GM12892 (cell line): ENCODE measurements at regions not wholly inside any gene's neighbourhood (a gene's known extent, or its start where the extent isn't known, plus 50 kb on each side); places are given as distances from the start of the nearest gene placed in this dataset.

ENCODE experiments used
- DNase-seq: peaks from one replicate; pipeline ENCODE4 v3.0.0; 2011; ENCODE audit not compliant: insufficient read length
- FAIRE-seq: peaks from 2 replicates; lab custom pipeline; 2011; peaks lifted over from hg19 to GRCh38; lab: Jason Lieb, UNC
- POLR2A ChIP-seq: IDR thresholded peaks from 2 replicates; pipeline ENCODE4 v1.6.1; 2011; ENCODE audit warnings: low read depth, low read length, control low read depth
- POLR2AphosphoS5 ChIP-seq: IDR thresholded peaks from 2 replicates; pipeline ENCODE4 v1.6.1; 2011; ENCODE audit warnings: low read depth, low read length, control low read depth
- TAF1 ChIP-seq: IDR thresholded peaks from 2 replicates; pipeline ENCODE4 v1.6.1; 2011; ENCODE audit warnings: low read depth, mild to moderate bottlenecking, control low read depth, low read length, borderline replicate concordance

DNA sequence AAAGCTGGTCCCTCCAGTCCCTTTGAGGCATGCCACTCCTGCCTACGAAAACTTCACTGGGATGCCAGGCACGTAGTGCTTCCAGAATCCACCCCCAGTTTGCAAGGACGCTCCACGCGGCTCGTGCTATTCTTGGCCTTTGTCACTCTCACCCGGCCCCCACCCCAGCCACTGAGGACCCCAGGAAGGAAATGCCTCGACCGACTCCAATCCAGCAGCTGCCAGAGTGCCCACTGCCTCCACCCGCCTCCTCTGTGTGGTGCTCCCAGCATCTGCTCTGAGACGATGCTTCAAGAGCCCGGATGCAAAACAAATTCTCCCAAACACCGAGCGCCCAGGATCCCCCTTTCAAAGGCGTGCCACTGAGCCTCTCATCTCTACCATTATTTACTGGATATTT lies 123.9 kb downstream of the RFLNA start:
- no peak for DNase-seq
- no peak for TF ChIP-seq POLR2AphosphoS5
- no peak for TF ChIP-seq TAF1
- no peak for TF ChIP-seq POLR2A
- FAIRE-seq, result no peak

DNA sequence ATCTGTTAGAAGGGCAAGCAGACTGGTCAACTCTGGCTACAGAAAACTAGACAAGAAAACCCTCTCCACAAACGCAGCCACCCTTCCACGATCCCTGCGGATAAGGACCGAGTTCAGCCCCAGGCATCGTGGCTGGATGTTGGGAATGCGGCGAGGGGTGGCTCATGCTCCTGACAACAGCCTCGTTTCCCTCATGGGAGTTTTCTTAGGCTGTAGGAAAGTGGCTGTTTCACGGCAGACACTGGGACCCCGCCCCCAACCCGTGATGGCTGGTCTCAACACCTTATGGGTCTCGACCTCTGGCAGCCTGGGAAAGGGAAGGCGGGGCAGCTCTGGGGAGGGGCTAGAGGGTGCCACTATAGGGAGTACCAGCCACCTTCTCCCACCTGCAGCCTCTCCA lies 123.3 kb downstream of the RFLNA start:
- FAIRE-seq (no peak), DNase-seq (no peak)
- TF ChIP-seq TAF1 (no peak), POLR2A (no peak), POLR2AphosphoS5 (no peak)

DNA sequence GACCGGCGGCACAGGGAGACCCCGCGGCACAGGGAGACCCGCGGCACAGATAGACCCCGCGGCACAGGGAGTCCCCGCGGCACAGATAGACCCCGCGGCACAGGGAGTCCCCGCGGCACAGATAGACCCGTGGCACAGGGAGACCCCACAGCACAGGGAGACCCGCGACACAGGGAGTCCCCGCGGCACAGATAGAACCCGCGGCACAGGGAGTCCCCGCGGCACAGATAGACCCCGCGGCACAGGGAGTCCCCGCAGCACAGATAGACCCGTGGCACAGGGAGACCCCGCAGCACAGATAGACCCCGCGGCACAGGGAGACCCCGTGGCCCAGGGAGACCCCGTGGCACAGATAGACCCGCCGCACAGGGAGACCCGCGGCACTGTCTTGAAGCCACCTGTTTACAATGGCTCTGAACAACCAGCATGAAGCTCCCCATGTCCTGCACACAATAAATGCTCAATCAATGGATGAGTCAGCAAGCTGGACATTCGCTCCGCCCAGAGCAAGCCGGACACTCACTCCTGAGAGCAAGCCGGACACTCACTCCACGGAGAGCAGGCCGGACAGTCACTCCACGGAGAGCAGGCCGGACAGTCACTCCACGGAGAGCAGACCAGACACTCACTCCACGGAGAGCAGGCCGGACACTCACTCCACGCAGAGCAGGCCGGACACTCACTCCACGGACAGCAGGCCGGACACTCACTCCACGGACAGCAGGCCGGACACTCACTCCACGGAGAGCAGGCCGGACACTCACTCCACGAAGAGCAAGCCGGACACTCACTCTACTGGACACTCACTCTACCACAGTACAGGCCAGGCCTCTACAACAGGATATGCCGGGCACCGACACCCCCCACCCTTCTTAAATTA lies 121.9 kb downstream of the RFLNA start:
- FAIRE-seq, result no peak
- no peak for DNase-seq
- TF ChIP-seq POLR2AphosphoS5 (no peak), POLR2A (no peak), TAF1 (no peak)

DNA sequence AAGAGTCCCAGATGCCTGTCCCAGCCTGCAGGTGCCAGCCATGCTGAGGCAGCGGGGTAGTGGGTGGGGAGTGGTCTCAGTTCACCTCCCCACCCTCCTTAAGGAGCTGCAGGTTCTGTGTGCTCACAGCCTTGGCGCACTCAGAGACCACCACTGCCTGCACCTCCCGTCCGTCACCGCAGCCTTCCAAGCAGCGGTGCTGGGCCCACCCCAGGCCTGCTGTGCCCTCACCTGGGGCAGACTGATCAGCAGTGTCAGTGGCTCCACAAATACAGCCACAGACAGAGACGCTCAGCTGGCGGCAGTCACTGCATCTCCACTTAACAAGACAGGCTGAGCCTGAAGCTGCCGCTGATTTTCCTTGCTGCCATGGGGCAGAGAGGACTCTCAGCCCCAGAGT lies 120.2 kb downstream of the RFLNA start:
- no peak for FAIRE-seq
- DNase-seq, result no peak

DNA sequence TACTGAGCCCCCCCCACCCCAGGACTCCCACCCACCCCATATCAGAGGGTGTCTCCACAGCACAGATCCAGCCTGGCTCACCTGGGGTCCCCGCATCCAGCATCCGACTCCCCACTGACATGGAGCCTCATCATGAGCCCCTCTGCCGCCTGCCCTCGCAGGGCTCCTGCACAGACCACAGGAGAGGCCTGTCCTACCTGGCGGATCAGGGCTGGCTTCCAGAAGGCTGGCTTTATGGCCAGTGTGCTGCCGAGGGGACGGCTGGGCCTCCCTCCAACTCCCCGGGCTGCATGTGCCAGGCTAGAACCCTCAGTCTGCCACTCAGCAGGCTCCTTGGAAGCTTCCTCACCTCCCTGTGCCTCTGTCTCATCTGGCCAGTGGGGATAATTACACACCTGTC lies 119.0 kb downstream of the RFLNA start:
- no peak for DNase-seq
- no peak for TF ChIP-seq POLR2A
- no peak for TF ChIP-seq TAF1
- TF ChIP-seq POLR2AphosphoS5, result no peak
- no peak for FAIRE-seq

More for the DNA sequence above, 120.2 kb downstream of the RFLNA start:
- TF ChIP-seq POLR2AphosphoS5, result no peak
- no peak for TF ChIP-seq TAF1
- TF ChIP-seq POLR2A, result no peak

DNA sequence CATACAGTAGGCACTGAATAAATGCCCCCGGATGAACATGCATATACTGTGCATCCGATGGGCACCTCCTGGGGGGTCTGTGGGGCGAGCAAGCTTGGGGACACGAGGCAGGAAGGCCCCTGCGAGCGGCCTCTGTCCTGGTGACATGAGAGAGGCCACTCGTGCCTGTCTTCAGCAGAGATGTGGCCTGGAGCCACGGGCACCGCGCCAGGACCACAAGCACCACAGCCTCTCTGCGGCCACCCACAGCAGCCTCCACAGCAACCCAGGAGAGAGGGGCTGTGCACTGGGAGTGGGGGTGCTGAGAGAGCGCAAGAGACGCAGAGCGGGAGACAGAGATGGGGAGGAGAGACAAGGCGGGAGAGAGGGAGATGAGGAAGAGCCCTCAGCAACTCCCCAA lies 118.5 kb downstream of the RFLNA start:
- FAIRE-seq (no peak), DNase-seq (no peak)
- TF ChIP-seq POLR2A (no peak), TAF1 (no peak), POLR2AphosphoS5 (no peak)

DNA sequence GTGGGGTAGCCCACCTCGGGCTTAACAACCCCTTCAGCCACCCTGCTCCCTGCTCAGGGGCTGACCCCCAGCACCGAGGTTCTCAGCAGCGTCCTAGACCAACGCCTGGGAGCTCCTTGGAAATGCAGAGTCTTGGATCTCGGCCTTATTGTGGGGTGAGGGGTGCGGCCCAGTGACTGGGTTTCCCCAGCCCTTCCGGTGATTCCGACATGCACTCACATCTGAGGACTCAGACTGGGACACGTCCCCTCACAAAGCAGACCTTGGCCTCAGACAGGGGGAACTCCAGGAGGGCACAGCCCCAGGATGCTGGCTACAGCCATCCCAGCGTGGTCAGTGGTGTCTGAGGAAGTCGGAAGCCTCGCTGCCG lies 117.7 kb downstream of the RFLNA start:
- TF ChIP-seq TAF1, result no peak
- TF ChIP-seq POLR2AphosphoS5, result no peak
- no peak for TF ChIP-seq POLR2A
- FAIRE-seq, result no peak

DNA sequence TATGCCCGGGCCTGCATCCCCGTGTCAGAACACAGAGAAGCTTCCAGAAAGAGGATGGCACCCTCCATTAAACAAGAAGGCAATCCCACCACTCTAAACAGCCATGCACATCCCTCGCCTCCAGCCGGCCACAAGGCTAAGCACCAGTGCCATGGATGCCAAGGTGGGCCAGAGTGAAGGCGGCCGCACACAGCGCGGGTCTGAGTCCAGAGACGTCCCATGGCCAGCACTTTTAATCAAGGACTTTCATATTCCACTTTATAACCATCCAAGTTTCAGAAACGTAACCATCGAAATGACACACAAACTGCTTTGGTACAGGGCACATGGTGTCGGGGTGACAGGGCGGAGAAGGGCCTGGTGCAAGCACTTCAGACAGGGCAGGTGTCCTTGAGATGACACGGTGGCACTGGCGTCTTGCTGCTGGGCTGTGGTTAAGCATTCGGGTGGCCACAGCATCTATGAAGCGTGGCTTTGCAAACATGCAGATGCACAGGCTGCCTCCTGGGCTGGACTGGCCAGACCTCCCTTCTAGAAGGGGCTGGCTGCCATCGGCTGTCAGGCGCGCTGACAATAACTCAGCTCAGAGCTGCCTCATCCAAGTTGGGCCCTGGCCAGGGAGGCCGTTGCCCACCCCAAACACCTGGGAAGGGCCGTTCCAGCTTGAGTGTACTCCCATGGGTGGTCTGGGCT lies 117.2 kb downstream of the RFLNA start:
- DNase-seq (no peak), FAIRE-seq (no peak)

More for the DNA sequence above, 117.7 kb downstream of the RFLNA start:
- DNase-seq, result no peak

DNA sequence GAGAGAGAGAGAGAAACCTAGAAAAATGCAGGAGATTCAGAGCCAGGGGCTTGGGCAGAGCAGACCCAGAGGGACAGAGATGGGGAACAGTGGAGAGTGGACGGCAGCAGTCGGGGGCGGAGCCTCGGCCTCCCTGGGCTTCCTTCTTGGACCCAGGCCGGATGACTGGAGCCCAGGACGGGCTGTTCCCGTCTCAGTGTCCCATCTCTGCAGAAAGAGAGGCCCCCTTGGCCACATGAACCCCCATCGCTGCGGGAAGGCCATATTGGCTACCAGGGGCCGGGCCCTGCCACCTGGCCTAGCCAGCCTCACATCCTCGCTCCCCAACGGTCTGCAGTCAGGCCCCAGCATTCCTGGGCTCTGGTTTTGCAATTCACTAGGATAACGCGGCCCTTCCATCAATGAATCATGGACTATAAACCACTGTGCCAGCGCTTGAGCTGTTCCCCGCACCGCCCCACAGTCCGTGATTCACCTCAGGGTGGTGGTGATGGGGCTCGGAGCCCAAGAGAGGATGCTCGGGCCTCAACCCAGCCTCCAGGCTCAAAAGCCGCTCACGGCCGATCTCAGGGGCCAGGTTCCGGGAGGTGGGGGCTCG lies 116.5 kb downstream of the RFLNA start:
- TF ChIP-seq POLR2AphosphoS5 (no peak), TAF1 (no peak), POLR2A (no peak)
- DNase-seq (no peak), FAIRE-seq (no peak)

More for the DNA sequence above, 117.2 kb downstream of the RFLNA start:
- no peak for TF ChIP-seq POLR2AphosphoS5
- no peak for TF ChIP-seq POLR2A
- no peak for TF ChIP-seq TAF1

DNA sequence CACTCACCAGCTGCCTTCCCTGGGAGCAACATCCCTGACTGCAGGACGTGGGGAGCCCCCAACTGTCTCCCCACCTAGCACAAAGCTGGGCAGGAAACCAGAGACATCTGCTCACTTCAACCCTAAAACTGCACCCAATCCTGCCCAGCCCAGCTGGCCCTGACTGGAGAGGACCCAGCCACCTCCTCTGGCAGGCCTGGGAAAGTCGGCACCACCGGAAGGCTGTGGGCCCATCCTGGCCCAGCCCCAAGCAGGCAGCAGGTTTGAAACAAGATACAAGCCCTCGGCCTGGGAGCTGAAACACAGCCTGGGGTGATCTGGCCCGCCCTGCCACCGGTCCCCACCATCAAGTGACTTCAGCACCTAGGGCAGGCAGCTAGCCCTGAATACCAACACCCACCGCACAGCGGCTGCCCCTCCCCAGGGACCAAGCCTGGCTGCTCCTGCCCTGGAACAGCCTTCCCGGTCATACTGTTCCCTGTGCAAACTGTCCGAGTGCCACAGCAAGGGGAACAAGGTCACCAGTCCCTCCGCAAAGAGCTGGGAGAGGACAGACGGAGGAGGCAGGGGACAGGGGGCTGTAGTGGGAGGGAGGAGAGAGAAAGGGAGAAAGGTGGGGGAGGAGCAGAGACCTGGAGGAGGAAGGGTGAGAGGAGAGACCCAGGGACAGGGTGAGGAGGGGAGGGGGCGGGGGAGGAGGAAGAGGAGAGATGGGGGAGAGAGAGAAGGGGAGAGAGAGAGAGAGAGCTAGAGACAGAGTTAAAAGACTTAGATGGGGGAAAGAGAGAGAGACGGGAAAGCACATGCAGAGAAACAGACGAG lies 115.7 kb downstream of the RFLNA start:
- FAIRE-seq, result no peak
- DNase-seq, result no peak
- TF ChIP-seq TAF1, result no peak
- TF ChIP-seq POLR2A, result no peak
- TF ChIP-seq POLR2AphosphoS5, result no peak

DNA sequence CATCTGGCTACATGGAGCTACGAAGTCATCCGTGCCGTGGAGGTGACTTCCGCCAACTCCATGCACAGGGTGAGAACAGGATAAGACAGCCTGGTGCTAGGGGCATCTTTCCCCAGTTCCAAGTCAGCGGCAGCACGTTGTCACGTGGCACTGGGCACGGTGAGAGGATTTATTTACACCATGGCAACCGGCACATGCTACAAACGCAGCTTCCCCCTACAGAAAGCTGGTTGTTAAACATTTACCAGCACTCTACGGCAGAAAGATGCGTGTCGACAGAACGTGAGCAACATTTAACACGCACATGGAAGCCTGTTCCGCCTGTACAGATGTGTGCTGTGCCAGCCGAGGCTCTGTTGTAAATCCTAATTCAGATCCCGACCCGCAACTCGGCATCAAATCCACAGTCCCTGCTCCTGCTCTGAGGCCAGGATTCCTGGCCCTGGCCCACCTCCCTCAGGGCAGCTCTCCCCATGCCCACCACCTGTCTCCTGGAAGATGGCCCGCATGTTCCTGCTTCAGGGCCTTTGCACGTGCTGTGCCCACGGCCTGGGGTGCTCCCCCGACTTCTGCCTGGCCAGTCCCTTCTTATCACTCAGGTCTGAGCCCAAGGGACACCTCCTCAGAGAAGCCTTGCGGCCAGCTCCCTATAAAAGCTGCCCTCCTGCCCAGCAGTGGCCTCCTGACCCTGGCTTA lies 114.1 kb downstream of the RFLNA start:
- no peak for DNase-seq
- no peak for TF ChIP-seq POLR2A
- no peak for TF ChIP-seq TAF1
- FAIRE-seq, result no peak

DNA sequence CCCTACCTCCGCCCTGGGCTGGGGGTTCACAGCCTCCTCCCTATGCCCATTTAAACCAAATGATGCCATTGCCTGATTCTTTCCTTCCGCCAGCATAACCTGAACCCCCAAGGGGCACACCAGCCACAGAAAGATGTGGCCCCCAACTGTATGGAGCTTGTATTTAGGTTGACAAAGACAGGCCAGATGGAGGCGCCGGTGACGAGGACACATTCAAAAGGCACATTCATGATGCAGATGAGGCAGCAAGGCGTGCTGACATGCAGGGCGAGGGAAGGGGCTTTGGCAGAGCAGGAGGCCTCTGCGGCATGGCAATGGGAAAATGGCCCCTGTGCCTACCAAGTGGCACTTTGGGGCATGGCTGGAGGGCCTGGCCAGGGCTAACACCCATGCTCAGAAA lies 112.2 kb downstream of the RFLNA start:
- TF ChIP-seq TAF1, result no peak
- no peak for TF ChIP-seq POLR2AphosphoS5
- TF ChIP-seq POLR2A, result no peak
- no peak for DNase-seq
- no peak for FAIRE-seq
